Neural crest cell (in vitro differentiated cells): ENCODE measurements at regions not wholly inside any gene's neighbourhood (a gene's known extent, or its start where the extent isn't known, plus 50 kb on each side); places are given as distances from the start of the nearest gene placed in this dataset.

Experiments used
- DNase-seq: peaks from one replicate; pipeline ENCODE4 v3.0.0; 2021; ENCODE audit warnings: low read depth, mixed read lengths, low spot score
- H3K27ac Mint-ChIP-seq: one replicate; pipeline ENCODE4 v1.8.0; 2021; ENCODE audit warnings: mild to moderate bottlenecking, mixed read lengths; ENCODE audit not compliant: unreplicated experiment
- H3K27me3 Mint-ChIP-seq: 2 replicates; pipeline ENCODE4 v1.8.0; 2021; ENCODE audit warnings: low read depth, mild to moderate bottlenecking, mixed read lengths
- H3K36me3 Mint-ChIP-seq: 2 replicates; pipeline ENCODE4 v1.8.0; 2021; ENCODE audit warnings: low read depth, mild to moderate bottlenecking, mixed read lengths
- H3K4me1 Mint-ChIP-seq: 2 replicates; pipeline ENCODE4 v1.8.0; 2021; ENCODE audit warnings: mixed read lengths
- H3K4me3 Mint-ChIP-seq: one replicate; pipeline ENCODE4 v1.8.0; 2021; ENCODE audit warnings: mild to moderate bottlenecking, mixed read lengths
- H3K9me3 Mint-ChIP-seq: 2 replicates; pipeline ENCODE4 v1.8.0; 2021; ENCODE audit warnings: mixed read lengths
- CTCF ChIP-seq: fragments of 200-600 bp; sonication (generic); conservative IDR thresholded peaks from 2 replicates; pipeline ENCODE4 v1.5.0; 2021; ENCODE audit warnings: antibody characterized with exemption, mild to moderate bottlenecking

GRCh38 chr10:2680821-2681220 is 386.5 kb upstream of the PFKP start:
- Mint-ChIP-seq H3K27ac (no peak overlapping the region), H3K36me3 (no peaks in the 10 kb centered on the region), H3K4me3 (no peak overlapping the region), H3K4me1 (no peaks in the 10 kb centered on the region), H3K27me3 (no peaks in the 10 kb centered on the region), H3K9me3 (no peaks in the 10 kb centered on the region)
- TF ChIP-seq CTCF: no peak
- no peak for DNase-seq

GRCh38 chr10:2679646-2680045 is 387.7 kb upstream of the PFKP start:
- Mint-ChIP-seq H3K27me3 (no peaks in the 10 kb centered on the region), H3K4me3 (no peak overlapping the region), H3K27ac (no peak overlapping the region), H3K4me1 (no peaks in the 10 kb centered on the region), H3K36me3 (no peaks in the 10 kb centered on the region), H3K9me3 (no peaks in the 10 kb centered on the region)
- no peak for DNase-seq
- no peak for TF ChIP-seq CTCF

GRCh38 chr10:2676455-2676854 is 390.9 kb upstream of the PFKP start:
- Mint-ChIP-seq H3K4me3 (no peak overlapping the region), H3K27me3 (no peaks in the 10 kb centered on the region), H3K4me1 (no peaks in the 10 kb centered on the region), H3K27ac (no peak overlapping the region), H3K9me3 (no peaks in the 10 kb centered on the region), H3K36me3 (no peaks in the 10 kb centered on the region)
- no peak for DNase-seq
- no peak for TF ChIP-seq CTCF

GRCh38 chr10:2674451-2674850 is 392.9 kb upstream of the PFKP start:
- no peak for TF ChIP-seq CTCF
- no peak overlapping the region for H3K27ac Mint-ChIP-seq
- no peak overlapping the region for H3K4me3 Mint-ChIP-seq
- DNase-seq: no peak
- H3K27me3 Mint-ChIP-seq: no peaks in the 10 kb centered on the region
- no peaks in the 10 kb centered on the region for H3K36me3 Mint-ChIP-seq
- H3K9me3 Mint-ChIP-seq: no peaks in the 10 kb centered on the region
- no peaks in the 10 kb centered on the region for H3K4me1 Mint-ChIP-seq

GRCh38 chr10:2670864-2671263 is 396.5 kb upstream of the PFKP start:
- Mint-ChIP-seq H3K27ac (no peak overlapping the region), H3K36me3 (no peaks in the 10 kb centered on the region), H3K4me1 (no peaks in the 10 kb centered on the region), H3K4me3 (no peak overlapping the region), H3K9me3 (no peaks in the 10 kb centered on the region), H3K27me3 (no peaks in the 10 kb centered on the region)
- no peak for TF ChIP-seq CTCF
- no peak for DNase-seq

GRCh38 chr10:2665772-2666171 is 401.6 kb upstream of the PFKP start:
- Mint-ChIP-seq H3K27ac (no peak overlapping the region), H3K4me1 (no peaks in the 10 kb centered on the region), H3K36me3 (no peaks in the 10 kb centered on the region), H3K9me3 (peaks cover 10% of the 10 kb centered on the region), H3K27me3 (no peaks in the 10 kb centered on the region), H3K4me3 (no peak overlapping the region)
- TF ChIP-seq CTCF: no peak
- DNase-seq: no peak
